ENCODE measurements at regions not wholly inside any gene's neighbourhood (a gene's known extent, or its start where the extent isn't known, plus 50 kb on each side); places are given as distances from the start of the nearest gene placed in this dataset.

GRCh38 chr2:57793310-57793709 lies 253.3 kb upstream of the VRK2 start:
- TF ChIP-seq, protein P1, sequence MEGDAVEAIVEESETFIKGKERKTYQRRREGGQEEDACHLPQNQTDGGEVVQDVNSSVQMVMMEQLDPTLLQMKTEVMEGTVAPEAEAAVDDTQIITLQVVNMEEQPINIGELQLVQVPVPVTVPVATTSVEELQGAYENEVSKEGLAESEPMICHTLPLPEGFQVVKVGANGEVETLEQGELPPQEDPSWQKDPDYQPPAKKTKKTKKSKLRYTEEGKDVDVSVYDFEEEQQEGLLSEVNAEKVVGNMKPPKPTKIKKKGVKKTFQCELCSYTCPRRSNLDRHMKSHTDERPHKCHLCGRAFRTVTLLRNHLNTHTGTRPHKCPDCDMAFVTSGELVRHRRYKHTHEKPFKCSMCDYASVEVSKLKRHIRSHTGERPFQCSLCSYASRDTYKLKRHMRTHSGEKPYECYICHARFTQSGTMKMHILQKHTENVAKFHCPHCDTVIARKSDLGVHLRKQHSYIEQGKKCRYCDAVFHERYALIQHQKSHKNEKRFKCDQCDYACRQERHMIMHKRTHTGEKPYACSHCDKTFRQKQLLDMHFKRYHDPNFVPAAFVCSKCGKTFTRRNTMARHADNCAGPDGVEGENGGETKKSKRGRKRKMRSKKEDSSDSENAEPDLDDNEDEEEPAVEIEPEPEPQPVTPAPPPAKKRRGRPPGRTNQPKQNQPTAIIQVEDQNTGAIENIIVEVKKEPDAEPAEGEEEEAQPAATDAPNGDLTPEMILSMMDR (IDR thresholded peaks at IDR 0.05; ENCODE audit: poor library complexity), result no peak
- TF ChIP-seq EZH2phosphoT487 (IDR thresholded peaks at IDR 0.05; ENCODE audit: low read depth, severe bottlenecking, unreplicated experiment) (no peak), EZH2 (IDR thresholded peaks at IDR 0.05; ENCODE audit: borderline replicate concordance) (no peak)
- H3K9me2 ChIP-seq (replicated peaks; ENCODE audit: insufficient read depth), result no peaks in the 10 kb centered on the region
- no peak for DNase-seq (ENCODE audit: low spot score)
- no peaks in the 10 kb centered on the region for H3K9me3 ChIP-seq (ENCODE audit: low read depth)
- WGBS (ENCODE audit: low lambda C conversion rate, missing lambda C conversion rate), result 97% methylated on average over 2 of the region's 2 CpGs
- no peaks in the 10 kb centered on the region for H3K27me3 ChIP-seq
- H2AFZ ChIP-seq, result no peak overlapping the region
- H3K36me3 ChIP-seq (replicated peaks; ENCODE audit: insufficient read depth, low read depth), result no peaks in the 10 kb centered on the region
- no peak overlapping the region for H3K27ac ChIP-seq
- no peak overlapping the region for H3K4me2 ChIP-seq
- H3K4me1 ChIP-seq (ENCODE audit: insufficient read depth), result no peaks in the 10 kb centered on the region
- no peak overlapping the region for H3K4me3 ChIP-seq
- no peaks in the 10 kb centered on the region for H4K20me1 ChIP-seq (ENCODE audit: insufficient read depth, poor library complexity, severe bottlenecking)
- no peaks in the 10 kb centered on the region for H3K79me2 ChIP-seq

DNA sequence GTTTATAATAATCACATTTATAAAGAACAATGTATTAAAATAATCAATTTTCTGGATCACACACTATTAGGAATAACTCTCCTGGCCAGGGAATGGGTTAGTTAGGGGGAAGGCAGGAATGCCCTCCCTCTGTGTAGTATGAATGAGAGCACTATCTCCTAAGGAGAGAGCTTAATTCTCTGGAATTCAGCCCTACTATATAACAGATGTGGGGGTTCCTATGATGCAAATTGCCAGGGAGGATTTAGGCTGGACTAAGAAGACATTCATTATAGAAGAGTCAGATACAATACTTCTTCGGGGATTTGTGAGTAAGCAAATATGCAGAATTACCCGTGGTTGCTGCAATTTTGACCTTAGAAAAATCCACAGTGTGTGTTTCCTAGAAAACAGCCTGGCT lies 250.1 kb upstream of the VRK2 start:
- no peaks in the 10 kb centered on the region for H3K9me2 ChIP-seq (replicated peaks; ENCODE audit: insufficient read depth)
- no peaks in the 10 kb centered on the region for H3K36me3 ChIP-seq (replicated peaks; ENCODE audit: insufficient read depth, low read depth)
- H3K9me3 ChIP-seq (ENCODE audit: low read depth), result no peaks in the 10 kb centered on the region
- TF ChIP-seq EZH2 (IDR thresholded peaks at IDR 0.05; ENCODE audit: borderline replicate concordance) (no peak), EZH2phosphoT487 (IDR thresholded peaks at IDR 0.05; ENCODE audit: low read depth, severe bottlenecking, unreplicated experiment) (no peak)
- TF ChIP-seq, protein P1 (IDR thresholded peaks at IDR 0.05; ENCODE audit: poor library complexity), result no peak
- no peaks in the 10 kb centered on the region for H4K20me1 ChIP-seq (ENCODE audit: insufficient read depth, poor library complexity, severe bottlenecking)
- no peak overlapping the region for H3K4me2 ChIP-seq
- H3K79me2 ChIP-seq, result no peaks in the 10 kb centered on the region
- H3K4me1 ChIP-seq (ENCODE audit: insufficient read depth), result no peaks in the 10 kb centered on the region
- 19% methylated on average over 2 of the region's 2 CpGs for WGBS (ENCODE audit: low lambda C conversion rate, missing lambda C conversion rate)
- H3K27ac ChIP-seq, result no peak overlapping the region
- H3K27me3 ChIP-seq, result no peaks in the 10 kb centered on the region
- no peak for DNase-seq (ENCODE audit: low spot score)
- H3K4me3 ChIP-seq, result no peak overlapping the region
- no peak overlapping the region for H2AFZ ChIP-seq

DNA sequence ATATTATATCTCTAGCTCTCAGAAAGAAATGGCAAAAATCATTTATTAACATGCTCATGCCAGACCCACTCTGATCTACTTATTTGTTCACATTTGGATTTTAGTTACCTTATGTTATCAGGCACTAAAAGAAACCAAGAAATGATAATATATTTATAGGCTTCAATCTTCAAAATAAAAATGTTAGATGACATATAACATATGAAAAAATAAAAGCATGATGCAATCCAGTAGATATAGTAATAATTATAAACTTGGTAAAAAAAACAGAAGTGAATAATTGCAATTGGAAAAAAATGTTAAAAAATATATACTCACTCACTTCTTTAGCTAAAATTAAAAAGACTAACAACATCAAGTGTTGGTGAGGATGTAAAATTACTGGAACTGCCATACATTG lies 248.3 kb upstream of the VRK2 start:
- no peak overlapping the region for H3K27ac ChIP-seq
- H2AFZ ChIP-seq, result no peak overlapping the region
- no peaks in the 10 kb centered on the region for H4K20me1 ChIP-seq (ENCODE audit: insufficient read depth, poor library complexity, severe bottlenecking)
- H3K27me3 ChIP-seq, result no peaks in the 10 kb centered on the region
- H3K36me3 ChIP-seq (replicated peaks; ENCODE audit: insufficient read depth, low read depth), result no peaks in the 10 kb centered on the region
- no peak for DNase-seq (ENCODE audit: low spot score)
- no peaks in the 10 kb centered on the region for H3K9me2 ChIP-seq (replicated peaks; ENCODE audit: insufficient read depth)
- no peaks in the 10 kb centered on the region for H3K9me3 ChIP-seq (ENCODE audit: low read depth)
- no peaks in the 10 kb centered on the region for H3K4me1 ChIP-seq (ENCODE audit: insufficient read depth)
- no peak overlapping the region for H3K4me3 ChIP-seq
- H3K4me2 ChIP-seq, result no peak overlapping the region
- no peak for TF ChIP-seq EZH2phosphoT487 (IDR thresholded peaks at IDR 0.05; ENCODE audit: low read depth, severe bottlenecking, unreplicated experiment)
- TF ChIP-seq EZH2 (IDR thresholded peaks at IDR 0.05; ENCODE audit: borderline replicate concordance), result no peak
- TF ChIP-seq, protein P1 (IDR thresholded peaks at IDR 0.05; ENCODE audit: poor library complexity), result no peak
- H3K79me2 ChIP-seq, result no peaks in the 10 kb centered on the region

GRCh38 chr2:57802243-57802642 lies 244.4 kb upstream of the VRK2 start:
- Histone ChIP-seq H3K4me1 (ENCODE audit: insufficient read depth) (no peaks in the 10 kb centered on the region), H3K9me3 (ENCODE audit: low read depth) (no peaks in the 10 kb centered on the region), H3K4me3 (no peak overlapping the region), H2AFZ (no peak overlapping the region), H3K79me2 (no peaks in the 10 kb centered on the region), H3K36me3 (replicated peaks; ENCODE audit: insufficient read depth, low read depth) (no peaks in the 10 kb centered on the region), H3K4me2 (no peak overlapping the region), H3K9me2 (replicated peaks; ENCODE audit: insufficient read depth) (no peaks in the 10 kb centered on the region), H4K20me1 (ENCODE audit: insufficient read depth, poor library complexity, severe bottlenecking) (no peaks in the 10 kb centered on the region), H3K27me3 (no peaks in the 10 kb centered on the region), H3K27ac (no peak overlapping the region)
- TF ChIP-seq EZH2phosphoT487 (IDR thresholded peaks at IDR 0.05; ENCODE audit: low read depth, severe bottlenecking, unreplicated experiment) (no peak), EZH2 (IDR thresholded peaks at IDR 0.05; ENCODE audit: borderline replicate concordance) (no peak)
- TF ChIP-seq, protein P1 (IDR thresholded peaks at IDR 0.05; ENCODE audit: poor library complexity), result no peak
- DNase-seq (ENCODE audit: low spot score), result no peak
- 96% methylated on average over 14 of the region's 14 CpGs for WGBS (ENCODE audit: low lambda C conversion rate, missing lambda C conversion rate)

Measured in hepatocyte (in vitro differentiated cells).